ENCODE measurements at regions not wholly inside any gene's neighbourhood (a gene's known extent, or its start where the extent isn't known, plus 50 kb on each side); places are given as distances from the start of the nearest gene placed in this dataset.
"Not testable (repeated sequence)": the region's sequence is repeated elsewhere in the genome, so short reads cannot be mapped to it uniquely, and the experiment has no call there.

GRCh38 chr22:46038516-46039430 lies 61.8 kb upstream of the WNT7B start:
- intact Hi-C loops (cut with DNase I), result no loop called here
- peak; percentile 77 for DNase-seq (ENCODE audit: low spot score)

GRCh38 chr22:46039535-46039934 lies 62.6 kb upstream of the WNT7B start:
- intact Hi-C loops (cut with DNase I), result no loop called here
- no peak for DNase-seq (ENCODE audit: low spot score)

GRCh38 chr22:46040471-46041465 lies 63.8 kb upstream of the WNT7B start:
- peak; percentile 42 for DNase-seq (ENCODE audit: low spot score)
- intact Hi-C loops (cut with DNase I), result no loop called here

- DNase-seq (ENCODE audit: low spot score), result peak; percentile 40
- intact Hi-C loops (cut with DNase I), result no loop called here
These were observed 64.7 kb upstream of the WNT7B start for GRCh38 chr22:46041642-46042041.

GRCh38 chr22:46042786-46043185 lies 65.8 kb upstream of the WNT7B start:
- intact Hi-C loops (cut with DNase I), result no loop called here
- peak; percentile 42 for DNase-seq (ENCODE audit: low spot score)

- DNase-seq (ENCODE audit: low spot score), result no peak
- intact Hi-C loops (cut with DNase I), result no loop called here
These were observed 66.4 kb upstream of the WNT7B start for GRCh38 chr22:46043339-46043738.

- intact Hi-C loops (cut with DNase I), result no loop called here
- DNase-seq (ENCODE audit: low spot score), result peak; percentile 82
These were observed 67.1 kb upstream of the WNT7B start for GRCh38 chr22:46043816-46044620.

- intact Hi-C loops (cut with DNase I), result no loop called here
- DNase-seq (ENCODE audit: low spot score), result peak; percentile 85
These were observed 67.9 kb upstream of the WNT7B start for GRCh38 chr22:46044621-46045458.

- peak; percentile 68 for DNase-seq (ENCODE audit: low spot score)
- intact Hi-C loops (cut with DNase I), result no loop called here
These were observed 68.7 kb upstream of the WNT7B start for GRCh38 chr22:46045459-46046298.

- intact Hi-C loops (cut with DNase I), result no loop called here
- peak; percentile 56 for DNase-seq (ENCODE audit: low spot score)
These were observed 69.3 kb upstream of the WNT7B start for GRCh38 chr22:46046299-46046685.

GRCh38 chr22:46047226-46047625 lies 70.3 kb upstream of the WNT7B start:
- DNase-seq (ENCODE audit: low spot score), result peak; percentile 18
- intact Hi-C loops (cut with DNase I), result no loop called here

- peak; percentile 85 for DNase-seq (ENCODE audit: low spot score)
- intact Hi-C loops (cut with DNase I), result no loop called here
These were observed 71.1 kb upstream of the WNT7B start for GRCh38 chr22:46047841-46048595.

- intact Hi-C loops (cut with DNase I), result not testable (repeated sequence)
- DNase-seq (ENCODE audit: low spot score), result peak; percentile 11
These were observed 71.7 kb upstream of the WNT7B start for GRCh38 chr22:46048661-46049060.

GRCh38 chr22:46049726-46050450 lies 72.9 kb upstream of the WNT7B start:
- DNase-seq (ENCODE audit: low spot score), result peak; percentile 65
- intact Hi-C loops (cut with DNase I), result loop anchor here in 1 of 2 donors (10.0 kb wide), 1 partner anchor 55 kb away; no protein-coding TSS in a partner anchor

- peak; percentile 64 for DNase-seq (ENCODE audit: low spot score)
- intact Hi-C loops (cut with DNase I), result loop anchor here in 1 of 2 donors (10.0 kb wide), 1 partner anchor 54 kb away; no protein-coding TSS in a partner anchor
These were observed 73.5 kb upstream of the WNT7B start for GRCh38 chr22:46050451-46050845.
